ENCODE measurements at regions not wholly inside any gene's neighbourhood (a gene's known extent, or its start where the extent isn't known, plus 50 kb on each side); places are given as distances from the start of the nearest gene placed in this dataset.

DNA sequence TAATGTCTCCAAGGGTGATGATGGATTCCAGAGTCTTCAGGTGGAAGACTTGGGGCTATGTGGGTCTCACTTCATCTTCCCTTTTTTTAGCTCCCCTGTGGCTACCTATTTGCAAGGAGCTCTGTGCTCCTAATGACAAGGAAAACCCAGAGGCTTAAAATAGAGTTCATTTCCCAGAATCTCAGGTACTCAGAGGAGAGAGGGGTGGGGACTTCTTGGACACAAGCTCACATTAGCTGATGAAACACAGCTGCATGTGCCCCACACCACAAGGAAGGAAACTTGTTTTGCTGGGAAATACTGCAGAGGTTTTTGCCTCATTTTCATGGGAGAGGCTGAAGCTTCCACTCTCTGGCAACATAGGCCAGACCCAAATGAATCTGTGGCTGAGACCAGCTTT is 138.6 kb upstream of the SLC1A4 start:
- Mint-ChIP-seq H3K36me3 (ENCODE audit: insufficient read depth, unreplicated experiment) (peaks cover 3% of the 10 kb centered on the region), H3K27me3 (ENCODE audit: insufficient read depth, unreplicated experiment) (no peaks in the 10 kb centered on the region), H3K4me1 (ENCODE audit: insufficient read depth, unreplicated experiment) (peaks cover 14% of the 10 kb centered on the region), H3K4me3 (ENCODE audit: unreplicated experiment) (no peak overlapping the region), H3K27ac (ENCODE audit: low read depth, unreplicated experiment) (no peak overlapping the region), H3K9me3 (ENCODE audit: unreplicated experiment) (no peaks in the 10 kb centered on the region)
- intact Hi-C loops (cut with micrococcal nuclease) = no loop called here
- no TSS peak for BruUV-seq (replicated peaks)
- CTCF ChIA-PET = interaction anchor here (0.6 to 1.6 kb wide), 4 partner anchors 11 to 255 kb away, joined by 3 to 4 read pairs (median 3); no protein-coding TSS in a partner anchor
- TF ChIP-seq, protein P1, sequence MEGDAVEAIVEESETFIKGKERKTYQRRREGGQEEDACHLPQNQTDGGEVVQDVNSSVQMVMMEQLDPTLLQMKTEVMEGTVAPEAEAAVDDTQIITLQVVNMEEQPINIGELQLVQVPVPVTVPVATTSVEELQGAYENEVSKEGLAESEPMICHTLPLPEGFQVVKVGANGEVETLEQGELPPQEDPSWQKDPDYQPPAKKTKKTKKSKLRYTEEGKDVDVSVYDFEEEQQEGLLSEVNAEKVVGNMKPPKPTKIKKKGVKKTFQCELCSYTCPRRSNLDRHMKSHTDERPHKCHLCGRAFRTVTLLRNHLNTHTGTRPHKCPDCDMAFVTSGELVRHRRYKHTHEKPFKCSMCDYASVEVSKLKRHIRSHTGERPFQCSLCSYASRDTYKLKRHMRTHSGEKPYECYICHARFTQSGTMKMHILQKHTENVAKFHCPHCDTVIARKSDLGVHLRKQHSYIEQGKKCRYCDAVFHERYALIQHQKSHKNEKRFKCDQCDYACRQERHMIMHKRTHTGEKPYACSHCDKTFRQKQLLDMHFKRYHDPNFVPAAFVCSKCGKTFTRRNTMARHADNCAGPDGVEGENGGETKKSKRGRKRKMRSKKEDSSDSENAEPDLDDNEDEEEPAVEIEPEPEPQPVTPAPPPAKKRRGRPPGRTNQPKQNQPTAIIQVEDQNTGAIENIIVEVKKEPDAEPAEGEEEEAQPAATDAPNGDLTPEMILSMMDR (IDR thresholded peaks at IDR 0.05; ENCODE audit: unreplicated experiment) = no peak
- no peak for DNase-seq (ENCODE audit: unreplicated experiment)
- POLR2A ChIA-PET = interaction anchor here (0.7 to 1.8 kb wide), 5 partner anchors 9 to 326 kb away, joined by 3 to 12 read pairs (median 4); partner anchors contain the start of gene AFTPH

GRCh38 chr2:64852771-64853241 is 136.4 kb upstream of the SLC1A4 start:
- Mint-ChIP-seq H3K9me3 (ENCODE audit: unreplicated experiment) (no peaks in the 10 kb centered on the region), H3K27ac (ENCODE audit: low read depth, unreplicated experiment) (no peak overlapping the region), H3K4me3 (ENCODE audit: unreplicated experiment) (no peak overlapping the region), H3K27me3 (ENCODE audit: insufficient read depth, unreplicated experiment) (no peaks in the 10 kb centered on the region), H3K36me3 (ENCODE audit: insufficient read depth, unreplicated experiment) (no peaks in the 10 kb centered on the region), H3K4me1 (ENCODE audit: insufficient read depth, unreplicated experiment) (peaks cover 6% of the 10 kb centered on the region)
- no peak for DNase-seq (ENCODE audit: unreplicated experiment)
- ChIA-PET CTCF (no interaction called here), POLR2A (no interaction called here)
- TF ChIP-seq, protein P1 (IDR thresholded peaks at IDR 0.05; ENCODE audit: unreplicated experiment) = no peak
- intact Hi-C loops (cut with micrococcal nuclease) = no loop called here
- no TSS peak for BruUV-seq (replicated peaks)

DNA sequence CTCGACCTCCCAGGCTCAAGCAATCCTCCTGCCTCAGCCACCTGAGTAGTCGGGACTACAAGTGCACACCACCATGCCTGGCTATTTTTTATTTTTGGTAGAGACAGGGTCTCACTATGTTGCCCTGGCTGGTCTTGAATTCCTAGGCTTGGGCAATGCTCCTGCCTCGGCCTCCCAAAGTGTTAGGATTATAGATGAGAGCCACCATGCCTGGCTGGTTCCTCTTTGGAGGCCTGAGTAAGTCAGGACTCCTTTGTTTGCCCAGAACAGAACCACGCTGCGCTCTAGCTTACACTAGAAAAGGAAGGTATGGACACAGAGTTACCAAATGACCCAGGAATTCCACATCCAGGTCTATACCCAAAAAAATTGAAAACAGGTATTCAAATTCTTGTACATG is 135.9 kb upstream of the SLC1A4 start:
- TF ChIP-seq, protein P1 (IDR thresholded peaks at IDR 0.05; ENCODE audit: unreplicated experiment) = no peak
- H3K4me3 Mint-ChIP-seq (ENCODE audit: unreplicated experiment) = no peak overlapping the region
- intact Hi-C loops (cut with micrococcal nuclease) = no loop called here
- no peak overlapping the region for H3K27ac Mint-ChIP-seq (ENCODE audit: low read depth, unreplicated experiment)
- no TSS peak for BruUV-seq (replicated peaks)
- DNase-seq (ENCODE audit: unreplicated experiment) = no peak
- no peaks in the 10 kb centered on the region for H3K36me3 Mint-ChIP-seq (ENCODE audit: insufficient read depth, unreplicated experiment)
- POLR2A ChIA-PET = no interaction called here
- no peaks in the 10 kb centered on the region for H3K27me3 Mint-ChIP-seq (ENCODE audit: insufficient read depth, unreplicated experiment)
- CTCF ChIA-PET = no interaction called here
- H3K9me3 Mint-ChIP-seq (ENCODE audit: unreplicated experiment) = no peaks in the 10 kb centered on the region
- H3K4me1 Mint-ChIP-seq (ENCODE audit: insufficient read depth, unreplicated experiment) = peaks cover 6% of the 10 kb centered on the region

DNA sequence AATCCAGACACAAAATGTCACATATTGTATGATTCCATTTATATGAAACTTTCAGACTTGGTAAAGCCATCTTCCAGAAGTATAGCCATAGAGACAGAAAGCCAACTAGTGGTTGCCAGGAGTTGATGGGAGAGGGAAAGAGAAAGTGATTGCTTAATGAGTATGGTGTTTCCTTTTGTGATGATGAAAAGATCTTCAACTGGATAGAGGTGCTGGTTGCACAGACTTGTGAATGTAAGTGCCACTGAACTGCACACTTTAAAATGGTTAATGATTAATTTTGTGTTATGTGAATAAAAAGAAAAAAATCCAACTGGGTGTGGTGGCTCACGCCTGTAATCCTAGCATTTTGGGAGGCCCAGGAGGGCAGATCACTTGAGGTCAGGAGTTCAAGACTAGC is 135.3 kb upstream of the SLC1A4 start:
- CTCF ChIA-PET = no interaction called here
- no TSS peak for BruUV-seq (replicated peaks)
- H3K4me1 Mint-ChIP-seq (ENCODE audit: insufficient read depth, unreplicated experiment) = peaks cover 11% of the 10 kb centered on the region
- H3K36me3 Mint-ChIP-seq (ENCODE audit: insufficient read depth, unreplicated experiment) = no peaks in the 10 kb centered on the region
- TF ChIP-seq, protein P1 (IDR thresholded peaks at IDR 0.05; ENCODE audit: unreplicated experiment) = no peak
- H3K27ac Mint-ChIP-seq (ENCODE audit: low read depth, unreplicated experiment) = no peak overlapping the region
- H3K27me3 Mint-ChIP-seq (ENCODE audit: insufficient read depth, unreplicated experiment) = no peaks in the 10 kb centered on the region
- no peak overlapping the region for H3K4me3 Mint-ChIP-seq (ENCODE audit: unreplicated experiment)
- intact Hi-C loops (cut with micrococcal nuclease) = no loop called here
- no peaks in the 10 kb centered on the region for H3K9me3 Mint-ChIP-seq (ENCODE audit: unreplicated experiment)
- POLR2A ChIA-PET = interaction anchor here (0.6 to 1.5 kb wide), 2 partner anchors 37 to 210 kb away, joined by 3 read pairs; no protein-coding TSS in a partner anchor
- DNase-seq (ENCODE audit: unreplicated experiment) = no peak
